CD8-positive, alpha-beta memory T cell (primary cell): ENCODE measurements at regions not wholly inside any gene's neighbourhood (a gene's known extent, or its start where the extent isn't known, plus 50 kb on each side); places are given as distances from the start of the nearest gene placed in this dataset.

ENCODE experiments used
- CTCF ChIA-PET: fragments of 350-600 bp; sonication (Branson Sonifier 250); formaldehyde crosslinking; loops from one replicate; lab custom pipeline; 2021; ENCODE audit warnings: antibody characterized with exemption; lab: Charles Lee
- POLR2A ChIA-PET: fragments of 350-600 bp; sonication (Branson Sonifier 250); formaldehyde crosslinking; loops from one replicate; lab custom pipeline; 2021; ENCODE audit warnings: antibody characterized with exemption; lab: Charles Lee
- DNase-seq, 5 donors: peaks; one replicate each; pipeline versions ENCODE4 v3.0.0 to v3.0.0-alpha.2; 2020 to 2022; ENCODE audit warnings: mixed read lengths in 1 of 5
- H3K27ac ChIP-seq: one replicate; pipeline ENCODE4 v1.7.0; 2013; ENCODE audit warnings: low read depth, mild to moderate bottlenecking, low read length, moderate library complexity
- H3K27me3 ChIP-seq: 2 replicates; pipeline ENCODE4 v1.7.0; 2013; ENCODE audit warnings: low read length, mild to moderate bottlenecking; ENCODE audit not compliant: insufficient read depth, poor library complexity, severe bottlenecking
- H3K36me3 ChIP-seq: 2 replicates; pipeline ENCODE4 v1.7.0; 2013; ENCODE audit warnings: mild to moderate bottlenecking, low read length, moderate library complexity; ENCODE audit not compliant: insufficient read depth
- H3K4me1 ChIP-seq: 2 replicates; pipeline ENCODE4 v1.7.0; 2013; ENCODE audit warnings: mild to moderate bottlenecking, low read length, moderate library complexity; ENCODE audit not compliant: insufficient read depth
- H3K4me3 ChIP-seq: 2 replicates; pipeline ENCODE4 v1.7.0; 2013; ENCODE audit warnings: mild to moderate bottlenecking, low read length
- H3K9me3 ChIP-seq: 2 replicates; pipeline ENCODE4 v1.7.0; 2013; ENCODE audit warnings: mild to moderate bottlenecking, low read length
- H3K27ac Mint-ChIP-seq, 8 donors: one replicate each; pipeline ENCODE4 v1.8.0; 2020 to 2021; ENCODE audit warnings: mixed read lengths in 8 of 8, mild to moderate bottlenecking in 6 of 8, inconsistent platforms in 3 of 8, moderate library complexity in 3 of 8
- H3K27me3 Mint-ChIP-seq, 2 donors: one replicate each; pipeline ENCODE4 v1.8.0; 2020 to 2021; ENCODE audit warnings: mixed read lengths in 2 of 2, mild to moderate bottlenecking in 1 of 2, moderate library complexity in 1 of 2
- H3K36me3 Mint-ChIP-seq, 3 donors: one replicate each; pipeline ENCODE4 v1.8.0; 2020 to 2021; ENCODE audit warnings: mixed read lengths in 3 of 3, inconsistent platforms in 1 of 3, mild to moderate bottlenecking in 1 of 3
- H3K4me1 Mint-ChIP-seq, 3 donors: one replicate each; pipeline ENCODE4 v1.8.0; 2020 to 2021; ENCODE audit warnings: mixed read lengths in 3 of 3, inconsistent platforms in 1 of 3, mild to moderate bottlenecking in 1 of 3
- H3K4me3 Mint-ChIP-seq, 7 donors: one replicate each; pipeline ENCODE4 v1.8.0; 2020 to 2021; ENCODE audit warnings: mixed read lengths in 7 of 7, mild to moderate bottlenecking in 6 of 7, moderate library complexity in 4 of 7, inconsistent platforms in 2 of 7
- H3K9me3 Mint-ChIP-seq, 5 donors: one replicate each; pipeline ENCODE4 v1.8.0; 2020 to 2022; ENCODE audit warnings: mixed read lengths in 5 of 5, mild to moderate bottlenecking in 3 of 5, moderate library complexity in 2 of 5, inconsistent platforms in 1 of 5

DNA sequence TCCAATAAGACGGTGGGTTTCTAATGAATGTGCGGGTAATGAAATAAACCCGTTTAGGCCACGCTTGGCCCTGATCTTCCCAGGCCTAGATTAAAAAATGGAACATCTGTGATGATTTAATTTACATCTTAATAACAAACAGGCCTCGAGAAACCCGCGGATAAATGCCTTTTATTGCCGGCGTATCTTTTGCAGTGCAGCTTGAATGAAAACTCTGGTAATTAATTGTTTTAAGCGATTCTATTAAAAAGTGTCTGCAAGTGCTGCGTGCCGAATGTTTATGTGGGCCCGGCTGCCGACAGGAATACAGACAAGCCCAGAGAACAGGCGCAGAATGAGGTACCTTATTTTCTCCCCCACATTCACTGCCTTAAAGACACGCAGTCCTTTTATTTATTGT, 420.7 kb downstream of the MN1 start:
- CTCF ChIA-PET = no interaction called here
- no peak overlapping the region for H3K4me3 Mint-ChIP-seq
- H3K9me3 Mint-ChIP-seq = no peaks in the 10 kb centered on the region
- no peaks in the 10 kb centered on the region for H3K4me1 Mint-ChIP-seq
- H3K36me3 ChIP-seq = no peaks in the 10 kb centered on the region
- POLR2A ChIA-PET = no interaction called here
- H3K27me3 ChIP-seq = no peaks in the 10 kb centered on the region
- no peak overlapping the region for H3K27ac ChIP-seq
- H3K4me1 ChIP-seq = no peaks in the 10 kb centered on the region
- H3K4me3 ChIP-seq = no peak overlapping the region
- H3K9me3 ChIP-seq = no peaks in the 10 kb centered on the region
- no peaks in the 10 kb centered on the region for H3K36me3 Mint-ChIP-seq
- no peak for DNase-seq
- H3K27me3 Mint-ChIP-seq = peaks cover 8 to 10% of the 10 kb centered on the region in 2 donors
- no peak overlapping the region for H3K27ac Mint-ChIP-seq

DNA sequence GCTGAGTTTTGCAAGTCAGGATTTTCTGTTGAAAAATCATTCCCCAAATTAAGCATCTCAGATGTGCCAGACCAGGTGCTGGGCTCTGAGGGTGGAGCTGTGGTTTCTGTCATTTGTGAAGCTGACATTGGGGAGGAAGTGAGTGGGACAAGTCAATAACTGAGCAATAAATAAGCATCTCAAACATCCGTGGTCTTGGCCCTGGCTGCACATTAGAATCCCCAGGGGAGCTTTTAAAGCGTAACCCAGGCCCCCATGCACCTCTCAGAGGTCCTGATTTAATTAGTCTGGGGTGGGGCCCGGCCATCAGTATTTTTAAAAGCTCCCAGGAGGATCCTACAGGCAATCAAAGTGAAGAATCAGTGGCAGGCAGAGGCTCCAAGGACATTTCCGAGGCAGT, 420.0 kb downstream of the MN1 start:
- Histone ChIP-seq H3K36me3 (no peaks in the 10 kb centered on the region), H3K27me3 (no peaks in the 10 kb centered on the region), H3K27ac (no peak overlapping the region), H3K9me3 (no peaks in the 10 kb centered on the region), H3K4me1 (no peaks in the 10 kb centered on the region), H3K4me3 (no peak overlapping the region)
- DNase-seq = no peak
- CTCF ChIA-PET = no interaction called here
- H3K36me3 Mint-ChIP-seq = no peaks in the 10 kb centered on the region
- no peaks in the 10 kb centered on the region for H3K9me3 Mint-ChIP-seq
- H3K4me1 Mint-ChIP-seq = no peaks in the 10 kb centered on the region
- POLR2A ChIA-PET = no interaction called here
- no peak overlapping the region for H3K4me3 Mint-ChIP-seq
- H3K27me3 Mint-ChIP-seq = peaks cover 8 to 13% of the 10 kb centered on the region in 2 donors
- H3K27ac Mint-ChIP-seq = no peak overlapping the region

DNA sequence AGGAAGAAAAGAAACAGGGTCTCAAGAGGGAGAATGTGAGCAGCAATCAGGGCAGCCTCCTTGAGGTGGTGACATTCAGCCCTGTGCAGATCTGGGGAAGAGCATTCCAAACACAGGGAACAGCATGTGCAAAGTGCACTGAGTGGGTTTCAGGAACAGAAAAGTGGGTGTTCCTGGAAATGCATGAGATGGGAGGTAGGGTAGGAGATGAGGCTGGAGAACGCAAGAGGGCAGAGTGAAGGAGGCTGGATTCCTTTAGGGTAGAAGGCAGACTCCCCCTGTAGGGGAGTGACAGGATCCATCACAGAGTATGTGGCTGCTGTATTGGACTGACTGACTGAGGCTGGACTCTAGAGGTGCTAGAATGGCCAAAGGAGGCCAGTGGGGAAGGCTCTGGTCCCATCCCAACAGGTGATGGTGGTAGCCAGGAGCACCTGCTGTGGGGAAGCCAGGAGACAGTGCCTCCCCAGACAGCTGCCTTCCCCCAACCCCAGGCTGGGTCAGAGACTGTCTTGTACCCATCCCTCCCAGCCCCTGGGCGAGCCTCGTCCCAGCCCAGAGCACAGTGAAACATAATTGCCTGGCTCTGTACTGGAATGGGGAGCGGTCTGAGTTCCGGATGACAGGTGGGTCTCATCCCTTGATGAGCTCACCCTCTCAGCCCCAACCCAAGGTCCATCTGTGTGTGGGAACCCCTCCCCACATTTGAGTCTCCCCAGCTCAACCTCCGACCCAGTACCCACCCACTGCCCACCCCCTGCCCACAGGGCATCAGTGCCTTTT, 419.4 kb downstream of the MN1 start:
- Mint-ChIP-seq H3K27ac (no peak overlapping the region), H3K9me3 (no peaks in the 10 kb centered on the region), H3K36me3 (no peaks in the 10 kb centered on the region), H3K4me3 (no peak overlapping the region), H3K27me3 (peaks cover 8 to 16% of the 10 kb centered on the region in 2 donors), H3K4me1 (no peaks in the 10 kb centered on the region)
- Histone ChIP-seq H3K36me3 (no peaks in the 10 kb centered on the region), H3K27me3 (peaks cover 3% of the 10 kb centered on the region), H3K4me3 (no peak overlapping the region), H3K27ac (no peak overlapping the region), H3K4me1 (no peaks in the 10 kb centered on the region), H3K9me3 (no peaks in the 10 kb centered on the region)
- CTCF ChIA-PET = no interaction called here
- DNase-seq = no peak
- POLR2A ChIA-PET = no interaction called here

DNA sequence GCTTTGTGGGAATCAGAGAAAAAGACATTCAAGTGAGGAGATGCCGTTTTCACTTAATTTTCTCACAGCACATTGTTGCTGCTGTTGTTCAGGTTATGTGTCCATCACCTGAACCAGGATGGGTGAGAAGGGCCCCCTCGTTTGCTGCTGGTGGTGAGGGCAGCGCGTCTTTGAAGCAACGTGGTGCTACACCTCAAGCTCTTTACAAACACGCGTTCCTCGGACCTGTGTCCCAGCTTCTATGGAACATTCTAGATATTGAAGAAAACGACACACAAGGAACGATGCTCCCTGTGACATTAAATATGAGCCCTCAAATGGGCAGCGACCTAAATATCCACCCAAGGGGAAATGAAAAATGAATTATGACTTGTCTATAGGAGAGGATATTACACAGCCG, 418.6 kb downstream of the MN1 start:
- Histone ChIP-seq H3K4me1 (no peaks in the 10 kb centered on the region), H3K4me3 (no peak overlapping the region), H3K36me3 (no peaks in the 10 kb centered on the region), H3K27ac (no peak overlapping the region), H3K27me3 (peaks cover 3% of the 10 kb centered on the region), H3K9me3 (no peaks in the 10 kb centered on the region)
- ChIA-PET POLR2A (no interaction called here), CTCF (no interaction called here)
- Mint-ChIP-seq H3K27ac (no peak overlapping the region), H3K4me3 (no peak overlapping the region), H3K36me3 (no peaks in the 10 kb centered on the region), H3K27me3 (peaks cover 8 to 16% of the 10 kb centered on the region in 2 donors), H3K9me3 (no peaks in the 10 kb centered on the region), H3K4me1 (no peaks in the 10 kb centered on the region)
- no peak for DNase-seq

DNA sequence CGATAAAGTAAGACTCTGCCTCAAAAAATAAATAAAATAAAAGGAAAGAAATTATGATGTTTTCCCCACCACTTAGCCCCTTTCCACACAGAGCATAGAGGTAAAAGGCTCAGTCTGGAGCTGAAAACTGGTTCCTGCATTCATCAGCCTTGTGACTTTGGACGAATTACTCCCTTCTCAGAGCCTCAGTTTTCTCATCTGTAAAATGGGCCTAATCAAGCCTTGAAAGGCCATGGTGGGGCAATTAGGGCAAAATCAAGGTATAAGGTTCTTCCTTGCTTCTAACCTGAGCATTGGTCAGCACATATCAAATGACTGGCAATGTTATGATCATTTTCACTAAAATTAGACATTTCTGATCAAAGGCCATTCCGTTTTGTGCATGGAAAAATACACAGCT, 417.7 kb downstream of the MN1 start:
- Mint-ChIP-seq H3K9me3 (no peaks in the 10 kb centered on the region), H3K4me3 (no peak overlapping the region)

DNA sequence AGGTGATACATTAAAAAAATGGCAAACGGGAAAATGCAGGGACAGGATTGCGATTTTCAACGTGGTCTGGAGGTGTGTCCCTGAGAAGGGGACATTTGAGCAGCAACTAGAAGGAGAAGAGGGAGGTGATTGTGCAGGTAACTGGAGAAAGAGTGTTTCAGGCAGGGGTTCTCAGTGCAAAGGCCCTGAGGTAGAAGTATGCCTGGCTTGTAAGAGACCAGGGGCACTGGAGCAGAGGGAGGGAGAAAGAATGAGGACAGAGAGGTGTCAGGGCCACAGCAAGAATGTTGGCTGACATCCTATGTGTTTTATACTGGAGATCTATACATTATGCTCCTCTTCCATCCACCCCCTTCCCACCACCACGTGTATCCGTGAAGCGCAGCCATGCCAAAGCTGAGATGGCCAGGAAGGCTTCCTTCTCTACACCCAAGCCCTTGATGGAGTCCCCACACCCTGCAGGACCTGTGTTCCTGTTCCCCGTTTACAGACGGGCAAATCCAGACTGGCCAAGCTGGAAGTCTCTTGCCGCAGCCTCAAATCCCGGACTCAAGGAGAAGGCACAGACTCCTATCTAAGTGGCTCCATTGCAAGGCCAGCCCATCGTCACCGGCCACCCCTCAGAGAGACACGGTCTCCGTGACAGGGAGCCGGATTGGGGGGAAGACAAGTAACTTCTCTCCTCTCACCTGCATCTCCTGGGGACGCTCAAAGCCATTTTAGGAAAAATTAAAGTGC, 416.1 kb downstream of the MN1 start:
- Mint-ChIP-seq H3K9me3 (no peaks in the 10 kb centered on the region), H3K27me3 (peaks cover 11 to 16% of the 10 kb centered on the region in 2 donors), H3K27ac (no peak overlapping the region), H3K4me1 (no peaks in the 10 kb centered on the region), H3K36me3 (no peaks in the 10 kb centered on the region), H3K4me3 (no peak overlapping the region)
- Histone ChIP-seq H3K9me3 (no peaks in the 10 kb centered on the region), H3K4me3 (no peak overlapping the region), H3K27me3 (peaks cover 3% of the 10 kb centered on the region), H3K36me3 (no peaks in the 10 kb centered on the region), H3K4me1 (no peaks in the 10 kb centered on the region), H3K27ac (no peak overlapping the region)
- DNase-seq = no peak
- ChIA-PET CTCF (no interaction called here), POLR2A (no interaction called here)

More for the DNA sequence above, 417.7 kb downstream of the MN1 start:
- Histone ChIP-seq H3K9me3 (no peaks in the 10 kb centered on the region), H3K27ac (no peak overlapping the region), H3K4me3 (no peak overlapping the region), H3K27me3 (peaks cover 3% of the 10 kb centered on the region), H3K36me3 (no peaks in the 10 kb centered on the region), H3K4me1 (no peaks in the 10 kb centered on the region)
- ChIA-PET CTCF (no interaction called here), POLR2A (no interaction called here)
- no peak overlapping the region for H3K27ac Mint-ChIP-seq
- H3K4me1 Mint-ChIP-seq = no peaks in the 10 kb centered on the region
- no peak for DNase-seq
- H3K36me3 Mint-ChIP-seq = no peaks in the 10 kb centered on the region
- H3K27me3 Mint-ChIP-seq = peaks cover 11 to 16% of the 10 kb centered on the region in 2 donors

DNA sequence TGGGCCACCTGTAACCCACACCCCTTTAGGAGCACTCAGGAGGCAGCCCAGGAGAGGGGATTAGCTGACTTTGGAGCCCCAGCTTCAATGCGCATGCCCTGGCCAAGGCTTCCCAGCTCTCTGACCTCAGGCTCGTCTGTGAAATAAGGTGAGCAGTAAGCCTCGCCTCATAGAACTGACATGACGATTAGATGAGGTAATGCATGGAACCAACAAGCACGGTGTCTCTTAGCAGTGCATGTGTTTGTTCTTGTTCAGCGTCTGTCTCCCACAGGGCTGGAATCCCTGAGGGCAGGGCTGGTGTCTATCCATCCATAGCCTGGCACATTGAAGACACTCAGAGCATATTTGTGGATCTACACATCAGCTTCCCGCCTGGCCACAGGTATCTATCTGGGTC, 415.4 kb downstream of the MN1 start:
- peaks cover 11 to 16% of the 10 kb centered on the region in 2 donors for H3K27me3 Mint-ChIP-seq
- no peaks in the 10 kb centered on the region for H3K9me3 Mint-ChIP-seq
- Histone ChIP-seq H3K27me3 (peaks cover 3% of the 10 kb centered on the region), H3K27ac (no peak overlapping the region), H3K9me3 (no peaks in the 10 kb centered on the region), H3K36me3 (no peaks in the 10 kb centered on the region), H3K4me1 (no peaks in the 10 kb centered on the region), H3K4me3 (no peak overlapping the region)
- H3K4me1 Mint-ChIP-seq = no peaks in the 10 kb centered on the region
- H3K36me3 Mint-ChIP-seq = no peaks in the 10 kb centered on the region
- DNase-seq = no peak
- CTCF ChIA-PET = no interaction called here
- H3K27ac Mint-ChIP-seq = no peak overlapping the region
- POLR2A ChIA-PET = no interaction called here
- H3K4me3 Mint-ChIP-seq = no peak overlapping the region

DNA sequence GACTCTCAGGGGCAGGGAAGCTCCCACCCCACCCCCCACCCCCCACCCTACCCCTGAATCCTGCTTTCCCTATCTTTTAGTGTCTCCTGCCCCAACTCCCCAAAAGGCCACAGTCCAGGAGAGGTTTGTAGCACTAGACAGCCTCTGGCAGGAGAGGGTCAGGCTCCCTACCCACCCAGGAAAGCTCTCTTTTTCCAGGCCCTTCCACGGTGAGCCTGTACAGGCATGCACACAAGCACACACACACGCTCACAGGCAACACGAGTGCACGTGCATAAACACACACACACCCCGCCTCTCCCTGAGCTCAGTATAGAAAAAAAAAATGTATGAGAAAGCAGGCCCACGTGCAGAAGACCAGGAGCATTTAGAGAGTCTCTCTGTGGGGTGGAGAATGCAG, 414.0 kb downstream of the MN1 start:
- CTCF ChIA-PET = no interaction called here
- Histone ChIP-seq H3K4me1 (no peaks in the 10 kb centered on the region), H3K4me3 (no peak overlapping the region), H3K27ac (no peak overlapping the region), H3K9me3 (no peaks in the 10 kb centered on the region), H3K27me3 (peaks cover 3% of the 10 kb centered on the region), H3K36me3 (no peaks in the 10 kb centered on the region)
- no peak for DNase-seq
- POLR2A ChIA-PET = no interaction called here
- Mint-ChIP-seq H3K4me1 (no peaks in the 10 kb centered on the region), H3K9me3 (no peaks in the 10 kb centered on the region), H3K36me3 (no peaks in the 10 kb centered on the region), H3K27me3 (peaks cover 11 to 12% of the 10 kb centered on the region in 2 donors), H3K27ac (no peak overlapping the region), H3K4me3 (no peak overlapping the region)
